CD4-positive, alpha-beta T cell (primary cell): ENCODE measurements at regions not wholly inside any gene's neighbourhood (a gene's known extent, or its start where the extent isn't known, plus 50 kb on each side); places are given as distances from the start of the nearest gene placed in this dataset.

Source experiments
- ATAC-seq: fragments of 200-7000 bp; cut with Tn5 transposase; one replicate; pipeline ENCODE4 v1.10.0; 2022; ENCODE audit warnings: mild to moderate bottlenecking; ENCODE audit not compliant: poor library complexity
- CTCF ChIA-PET: fragments of 350-600 bp; sonication (Branson Sonifier 250); formaldehyde crosslinking; loops from one replicate; lab custom pipeline; 2021; ENCODE audit warnings: antibody characterized with exemption, inconsistent platforms; lab: Charles Lee
- POLR2A ChIA-PET: fragments of 350-600 bp; sonication (Branson Sonifier 250); formaldehyde crosslinking; loops from one replicate; lab custom pipeline; 2021; ENCODE audit warnings: antibody characterized with exemption, inconsistent platforms; lab: Charles Lee
- DNase-seq, 14 experiments: peaks; one replicate each; pipeline ENCODE4 v3.0.0-alpha.2; 2013 to 2020; ENCODE audit warnings: mixed read lengths in 2 of 14
- H3K27ac ChIP-seq, 2 donors: one replicate each; pipeline versions ENCODE4 v1.5.1 to v1.7.0; 2013; ENCODE audit warnings: low read length in 2 of 2, low read depth in 1 of 2, mild to moderate bottlenecking in 1 of 2
- H3K27me3 ChIP-seq, 2 experiments: 1 replicate in 1 of 2; 2 replicates in 1 of 2; pipeline versions ENCODE4 v1.6.1 to v1.7.0; 2013; ENCODE audit warnings: low read length in 2 of 2, control low read depth in 1 of 2, mild to moderate bottlenecking in 1 of 2, moderate library complexity in 1 of 2; ENCODE audit not compliant: insufficient read depth in 2 of 2, control insufficient read depth in 1 of 2
- H3K36me3 ChIP-seq: one replicate; pipeline ENCODE4 v1.6.1; 2013; ENCODE audit warnings: low read length, control low read depth; ENCODE audit not compliant: insufficient read depth
- H3K4me1 ChIP-seq: one replicate; pipeline ENCODE4 v1.6.1; 2013; ENCODE audit warnings: low read length, control low read depth; ENCODE audit not compliant: insufficient read depth
- H3K4me3 ChIP-seq: one replicate; pipeline ENCODE4 v1.5.1; 2013; ENCODE audit warnings: mild to moderate bottlenecking, low read length, moderate library complexity
- H3K9me3 ChIP-seq, 2 experiments: 1 replicate in 1 of 2; 2 replicates in 1 of 2; pipeline versions ENCODE4 v1.6.1 to v1.7.0; 2013; ENCODE audit warnings: low read length in 2 of 2, mild to moderate bottlenecking in 2 of 2, control low read depth in 1 of 2, moderate library complexity in 1 of 2; ENCODE audit not compliant: control insufficient read depth in 1 of 2, insufficient read depth in 1 of 2
- H3K27ac Mint-ChIP-seq: one replicate; pipeline ENCODE4 v1.8.0; 2020; ENCODE audit warnings: mixed read lengths
- H3K27me3 Mint-ChIP-seq: one replicate; pipeline ENCODE4 v1.8.0; 2021; ENCODE audit warnings: mixed read lengths
- H3K36me3 Mint-ChIP-seq: one replicate; pipeline ENCODE4 v1.8.0; 2021; ENCODE audit warnings: low read depth, mixed read lengths
- H3K4me1 Mint-ChIP-seq: one replicate; pipeline ENCODE4 v1.8.0; 2021; ENCODE audit warnings: low read depth, mixed read lengths
- H3K4me3 Mint-ChIP-seq: one replicate; pipeline ENCODE4 v1.8.0; 2020; ENCODE audit warnings: mild to moderate bottlenecking, mixed read lengths
- H3K9me3 Mint-ChIP-seq: one replicate; pipeline ENCODE4 v1.8.0; 2020; ENCODE audit warnings: mixed read lengths
- intact Hi-C, 2 experiments: fragments of 100-400 bp; cut with DNase I in 1 of 2; cut with micrococcal nuclease in 1 of 2; formaldehyde crosslinking; loops; one replicate each; pipeline versions ENCODE4 v1.15.1 to v1.9.0; 2023 to 2025; cut with DNase I, micrococcal nuclease
- TF ChIP-seq, protein P1 (sequence below): fragments of 200-600 bp; IDR thresholded peaks from one replicate; pipeline ENCODE4 v1.8.0; 2022; ENCODE audit warnings: antibody characterized with exemption, mild to moderate bottlenecking

DNA sequence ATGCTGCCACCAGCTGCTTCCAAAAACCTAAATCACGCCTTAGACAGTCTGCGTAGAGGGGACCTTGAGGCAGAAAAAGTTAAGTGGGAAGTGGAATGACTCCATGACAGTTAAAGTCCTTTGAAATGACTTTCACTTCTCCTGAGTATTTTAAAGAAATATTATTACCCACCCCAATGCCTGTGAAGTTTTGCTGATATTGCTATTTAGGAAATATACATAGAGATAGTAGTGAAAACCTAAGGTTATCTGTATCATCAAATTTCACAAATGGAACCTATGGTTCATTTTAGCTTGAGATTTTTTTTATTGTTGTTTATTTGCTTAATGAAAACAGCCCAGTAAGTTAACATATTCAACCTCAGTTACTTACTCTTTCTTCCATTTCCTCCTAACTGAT is 182.1 kb upstream of the FBXL4 start:
- ATAC-seq (no peak), DNase-seq (no peak)
- Histone ChIP-seq H3K27ac (no peak overlapping the region), H3K9me3 (no peaks in the 10 kb centered on the region), H3K36me3 (no peaks in the 10 kb centered on the region), H3K4me3 (no peak overlapping the region), H3K27me3 (no peaks in the 10 kb centered on the region), H3K4me1 (no peaks in the 10 kb centered on the region)
- Mint-ChIP-seq H3K27ac (no peak overlapping the region), H3K4me1 (no peaks in the 10 kb centered on the region), H3K36me3 (no peaks in the 10 kb centered on the region), H3K9me3 (no peaks in the 10 kb centered on the region), H3K4me3 (no peak overlapping the region), H3K27me3 (peaks cover 6% of the 10 kb centered on the region)
- ChIA-PET CTCF (no interaction called here), POLR2A (no interaction called here)
- TF ChIP-seq, protein P1, sequence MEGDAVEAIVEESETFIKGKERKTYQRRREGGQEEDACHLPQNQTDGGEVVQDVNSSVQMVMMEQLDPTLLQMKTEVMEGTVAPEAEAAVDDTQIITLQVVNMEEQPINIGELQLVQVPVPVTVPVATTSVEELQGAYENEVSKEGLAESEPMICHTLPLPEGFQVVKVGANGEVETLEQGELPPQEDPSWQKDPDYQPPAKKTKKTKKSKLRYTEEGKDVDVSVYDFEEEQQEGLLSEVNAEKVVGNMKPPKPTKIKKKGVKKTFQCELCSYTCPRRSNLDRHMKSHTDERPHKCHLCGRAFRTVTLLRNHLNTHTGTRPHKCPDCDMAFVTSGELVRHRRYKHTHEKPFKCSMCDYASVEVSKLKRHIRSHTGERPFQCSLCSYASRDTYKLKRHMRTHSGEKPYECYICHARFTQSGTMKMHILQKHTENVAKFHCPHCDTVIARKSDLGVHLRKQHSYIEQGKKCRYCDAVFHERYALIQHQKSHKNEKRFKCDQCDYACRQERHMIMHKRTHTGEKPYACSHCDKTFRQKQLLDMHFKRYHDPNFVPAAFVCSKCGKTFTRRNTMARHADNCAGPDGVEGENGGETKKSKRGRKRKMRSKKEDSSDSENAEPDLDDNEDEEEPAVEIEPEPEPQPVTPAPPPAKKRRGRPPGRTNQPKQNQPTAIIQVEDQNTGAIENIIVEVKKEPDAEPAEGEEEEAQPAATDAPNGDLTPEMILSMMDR: no peak
- intact Hi-C loops: no loop called here

- ChIA-PET CTCF (no interaction called here), POLR2A (no interaction called here)
- no peaks in the 10 kb centered on the region for H3K9me3 ChIP-seq
- Mint-ChIP-seq H3K27me3 (peaks cover 47% of the 10 kb centered on the region), H3K27ac (no peak overlapping the region), H3K4me1 (no peaks in the 10 kb centered on the region), H3K9me3 (no peaks in the 10 kb centered on the region), H3K4me3 (no peak overlapping the region), H3K36me3 (no peaks in the 10 kb centered on the region)
- H3K27ac ChIP-seq: no peak overlapping the region
- H3K36me3 ChIP-seq: no peaks in the 10 kb centered on the region
- no peaks in the 10 kb centered on the region for H3K4me1 ChIP-seq
- no peak for DNase-seq
- no peak overlapping the region for H3K4me3 ChIP-seq
- intact Hi-C loops: no loop called here
- TF ChIP-seq, protein P1: no peak
- peaks cover 0 to 4% of the 10 kb centered on the region in 2 experiments for H3K27me3 ChIP-seq
- ATAC-seq: no peak
Measured at GRCh38 chr6:99121748-99122147, 174.0 kb upstream of the FBXL4 start.

DNA sequence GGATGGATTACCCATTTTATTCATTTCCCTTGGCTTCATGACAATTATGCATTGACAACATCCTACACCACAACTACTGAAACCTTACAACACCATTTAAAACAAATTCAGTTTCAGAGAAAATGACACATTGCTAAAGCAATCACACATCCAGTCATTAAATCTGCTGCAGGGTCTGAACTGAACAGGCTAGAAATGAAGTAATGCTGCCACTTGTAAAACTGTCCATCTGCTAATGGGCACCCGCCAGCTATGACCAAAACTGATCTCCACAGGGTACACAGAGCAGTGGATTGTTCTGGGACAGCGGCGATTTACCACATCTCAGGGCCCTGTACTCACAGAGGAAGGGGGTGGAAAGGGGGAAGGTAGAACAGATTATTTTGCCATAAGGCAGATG is 172.9 kb upstream of the FBXL4 start:
- Mint-ChIP-seq H3K27ac (no peak overlapping the region), H3K36me3 (no peaks in the 10 kb centered on the region), H3K9me3 (no peaks in the 10 kb centered on the region), H3K4me3 (no peak overlapping the region), H3K4me1 (no peaks in the 10 kb centered on the region), H3K27me3 (peaks cover 47% of the 10 kb centered on the region)
- H3K9me3 ChIP-seq: no peaks in the 10 kb centered on the region
- no peaks in the 10 kb centered on the region for H3K4me1 ChIP-seq
- no peaks in the 10 kb centered on the region for H3K36me3 ChIP-seq
- intact Hi-C loops: no loop called here
- DNase-seq (no peak), ATAC-seq (no peak)
- H3K27ac ChIP-seq: no peak overlapping the region
- ChIA-PET POLR2A (no interaction called here), CTCF (interaction anchor here (1.7 kb wide), 1 partner anchor 17 kb away, joined by 3 read pairs; no protein-coding TSS in a partner anchor)
- TF ChIP-seq, protein P1: no peak
- H3K4me3 ChIP-seq: no peak overlapping the region
- H3K27me3 ChIP-seq: peaks cover 0 to 4% of the 10 kb centered on the region in 2 experiments
